Lung (tissue), 11 donors: ENCODE measurements at regions not wholly inside any gene's neighbourhood (a gene's known extent, or its start where the extent isn't known, plus 50 kb on each side); places are given as distances from the start of the nearest gene placed in this dataset.

Experiments
- ATAC-seq: fragments of 200-7000 bp; cut with Tn5 transposase; one replicate; pipeline ENCODE4 v1.9.1; 2020; ENCODE audit warnings: moderate number of reproducible peaks; ENCODE audit not compliant: insufficient read depth, low FRiP score
- DNase-seq, 3 donors: peaks; one replicate each; pipeline ENCODE4 v3.0.0-alpha.2; 2013 to 2017
- H3K27ac ChIP-seq, 2 donors: one replicate each; pipeline ENCODE4 v1.5.1; 2013; ENCODE audit warnings: mild to moderate bottlenecking in 2 of 2, moderate library complexity in 2 of 2, control low read depth in 1 of 2, inconsistent platforms in 1 of 2, low read depth in 1 of 2, low read length in 1 of 2
- H3K27me3 ChIP-seq, 3 donors: one replicate each; pipeline ENCODE4 v1.5.1; 2013; ENCODE audit warnings: low read length in 2 of 3; ENCODE audit not compliant: control insufficient read depth in 3 of 3, insufficient read depth in 3 of 3
- H3K36me3 ChIP-seq, 4 donors: one replicate each; pipeline ENCODE4 v1.5.1; 2013; ENCODE audit warnings: low read length in 4 of 4, mild to moderate bottlenecking in 1 of 4, moderate library complexity in 1 of 4; ENCODE audit not compliant: control insufficient read depth in 4 of 4, insufficient read depth in 4 of 4
- H3K4me1 ChIP-seq, 5 donors: one replicate each; pipeline ENCODE4 v1.5.1; 2013; ENCODE audit warnings: low read length in 5 of 5, mild to moderate bottlenecking in 2 of 5, moderate library complexity in 1 of 5; ENCODE audit not compliant: control insufficient read depth in 5 of 5, insufficient read depth in 5 of 5
- H3K4me3 ChIP-seq: one replicate; pipeline ENCODE4 v1.5.1; 2013; ENCODE audit warnings: mild to moderate bottlenecking, control low read depth, moderate library complexity
- H3K9ac ChIP-seq, 2 donors: one replicate each; pipeline ENCODE4 v1.5.1; 2013; ENCODE audit warnings: low read length in 2 of 2, control low read depth in 1 of 2; ENCODE audit not compliant: insufficient read depth in 1 of 2
- H3K9me3 ChIP-seq, 4 donors: one replicate each; pipeline ENCODE4 v1.5.1; 2013; ENCODE audit warnings: low read length in 3 of 4, mild to moderate bottlenecking in 1 of 4, moderate library complexity in 1 of 4; ENCODE audit not compliant: control insufficient read depth in 4 of 4, insufficient read depth in 3 of 4
- WGBS, 2 donors: extraction: QIAGEN DNeasy Blood & Tissue Kit; methylation state at CpG; one replicate each; pipeline ENCODE4 v1.1.7; 2013; 5-methylcytosine and 5-hydroxymethylcytosine counted together
- TF ChIP-seq, protein P1 (sequence below): IDR thresholded peaks from 2 replicates; pipeline ENCODE4 v1.5.1; 2012; ENCODE audit warnings: mild to moderate bottlenecking; ENCODE audit errors: control extremely low read depth, extremely low read depth
- donor health status: control.
- donor health status: control.
- donor health status: Bipolar disorder and iron deficiency.
- donor health status: healthy.
- donor health status: DM: yes; HTN: yes; CAD: no.

DNA sequence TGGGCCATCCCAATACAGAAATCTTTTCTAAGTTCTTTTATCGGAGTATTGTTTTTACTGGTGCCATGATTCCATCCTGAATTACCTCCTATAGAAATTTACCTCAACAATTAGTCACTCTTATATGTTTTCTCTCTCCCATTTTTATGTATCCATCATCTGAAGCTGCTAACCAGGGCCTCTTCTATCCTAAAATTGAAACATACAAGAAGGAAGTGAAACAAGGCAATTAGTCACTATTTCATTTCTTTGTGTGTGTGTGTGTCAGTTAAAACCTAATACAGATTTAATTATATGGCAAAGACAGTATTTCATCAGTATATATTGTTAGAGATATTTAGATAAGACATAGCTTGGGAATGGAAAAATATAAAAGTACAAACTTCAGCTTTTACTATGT, 148.4 kb upstream of the AHR start:
- no peaks in the 10 kb centered on the region for H3K36me3 ChIP-seq
- no peak overlapping the region for H3K9ac ChIP-seq
- H3K4me3 ChIP-seq, result no peak overlapping the region
- TF ChIP-seq, protein P1, sequence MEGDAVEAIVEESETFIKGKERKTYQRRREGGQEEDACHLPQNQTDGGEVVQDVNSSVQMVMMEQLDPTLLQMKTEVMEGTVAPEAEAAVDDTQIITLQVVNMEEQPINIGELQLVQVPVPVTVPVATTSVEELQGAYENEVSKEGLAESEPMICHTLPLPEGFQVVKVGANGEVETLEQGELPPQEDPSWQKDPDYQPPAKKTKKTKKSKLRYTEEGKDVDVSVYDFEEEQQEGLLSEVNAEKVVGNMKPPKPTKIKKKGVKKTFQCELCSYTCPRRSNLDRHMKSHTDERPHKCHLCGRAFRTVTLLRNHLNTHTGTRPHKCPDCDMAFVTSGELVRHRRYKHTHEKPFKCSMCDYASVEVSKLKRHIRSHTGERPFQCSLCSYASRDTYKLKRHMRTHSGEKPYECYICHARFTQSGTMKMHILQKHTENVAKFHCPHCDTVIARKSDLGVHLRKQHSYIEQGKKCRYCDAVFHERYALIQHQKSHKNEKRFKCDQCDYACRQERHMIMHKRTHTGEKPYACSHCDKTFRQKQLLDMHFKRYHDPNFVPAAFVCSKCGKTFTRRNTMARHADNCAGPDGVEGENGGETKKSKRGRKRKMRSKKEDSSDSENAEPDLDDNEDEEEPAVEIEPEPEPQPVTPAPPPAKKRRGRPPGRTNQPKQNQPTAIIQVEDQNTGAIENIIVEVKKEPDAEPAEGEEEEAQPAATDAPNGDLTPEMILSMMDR, result no peak
- 91 to 95% methylated on average over 1 of the region's 1 CpG for WGBS, 2 donors
- H3K4me1 ChIP-seq, result no peaks in the 10 kb centered on the region
- ATAC-seq, result no peak
- DNase-seq, result no peak
- H3K27ac ChIP-seq, result no peak overlapping the region
- no peaks in the 10 kb centered on the region for H3K27me3 ChIP-seq
- no peaks in the 10 kb centered on the region for H3K9me3 ChIP-seq

DNA sequence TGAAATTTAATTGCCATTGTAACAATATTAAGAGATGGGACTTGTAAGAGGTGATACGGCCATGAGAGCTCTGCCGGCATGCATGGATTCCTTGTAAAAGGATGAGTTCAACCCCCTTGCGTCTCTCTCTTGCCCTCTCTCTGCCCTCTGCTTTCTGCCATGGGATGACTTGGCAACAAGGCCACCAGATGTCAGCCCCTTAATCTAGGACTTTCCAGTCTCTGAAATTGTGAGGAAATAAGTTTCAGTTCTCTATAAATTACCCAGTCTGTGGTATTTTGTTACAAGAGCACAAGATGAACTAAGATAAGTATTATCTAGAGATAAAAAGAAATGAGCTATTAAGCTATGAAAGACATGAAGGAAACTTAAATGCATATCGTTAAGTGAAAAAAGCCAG, 145.7 kb upstream of the AHR start:
- H3K27ac ChIP-seq, result no peak overlapping the region
- no peak for DNase-seq
- TF ChIP-seq, protein P1, result no peak
- H3K4me1 ChIP-seq, result no peaks in the 10 kb centered on the region
- no peak overlapping the region for H3K4me3 ChIP-seq
- ATAC-seq, result peak; percentile 19
- no peaks in the 10 kb centered on the region for H3K36me3 ChIP-seq
- no peak overlapping the region for H3K9ac ChIP-seq
- 70 to 79% methylated on average over 4 of the region's 4 CpGs for WGBS, 2 donors
- no peaks in the 10 kb centered on the region for H3K9me3 ChIP-seq
- H3K27me3 ChIP-seq, result no peaks in the 10 kb centered on the region

DNA sequence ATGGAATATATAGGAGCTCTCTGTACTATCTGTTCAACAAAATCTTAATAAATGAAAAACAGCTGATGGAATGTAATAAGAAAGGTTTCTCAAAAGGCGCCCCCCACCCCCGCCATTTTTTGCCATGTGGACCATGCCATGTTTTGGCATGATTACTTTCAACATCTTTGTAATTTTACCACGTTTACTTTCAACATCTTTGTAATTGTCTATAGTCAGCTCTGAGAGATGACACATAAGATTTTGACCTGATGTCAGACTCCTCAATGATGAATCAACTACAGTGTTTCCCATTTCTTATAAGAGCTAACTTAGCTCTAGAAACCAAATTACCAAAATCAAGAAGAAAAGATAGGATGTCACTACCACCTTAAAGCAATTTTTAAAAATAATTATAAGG, 144.9 kb upstream of the AHR start:
- Histone ChIP-seq H3K36me3 (no peaks in the 10 kb centered on the region), H3K27me3 (no peaks in the 10 kb centered on the region), H3K9me3 (no peaks in the 10 kb centered on the region), H3K4me1 (no peaks in the 10 kb centered on the region), H3K9ac (no peak overlapping the region), H3K27ac (no peak overlapping the region), H3K4me3 (no peak overlapping the region)
- WGBS, 2 donors, result 79 to 86% methylated on average over 3 of the region's 3 CpGs
- TF ChIP-seq, protein P1, result no peak
- DNase-seq (no peak), ATAC-seq (no peak)

DNA sequence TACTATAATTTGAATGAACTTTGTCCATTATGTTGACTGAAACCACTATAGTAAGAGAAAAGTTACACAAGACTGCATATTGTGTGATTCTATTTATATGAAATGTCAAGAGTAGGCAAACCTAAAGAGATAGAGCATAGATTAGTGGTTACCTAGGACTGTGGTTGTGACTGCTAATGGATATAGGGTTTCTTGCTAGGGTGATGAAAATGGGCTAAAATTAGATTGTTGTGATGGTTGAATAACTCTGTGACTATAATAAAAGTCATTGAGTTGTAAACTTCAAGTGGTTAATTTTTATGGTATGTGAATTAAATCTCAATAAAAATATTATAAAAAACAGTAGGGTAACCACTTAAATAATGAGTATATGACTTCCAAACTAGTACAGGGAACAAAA, 142.9 kb upstream of the AHR start:
- Histone ChIP-seq H3K4me1 (no peaks in the 10 kb centered on the region), H3K9ac (no peak overlapping the region), H3K9me3 (no peaks in the 10 kb centered on the region), H3K27ac (no peak overlapping the region), H3K36me3 (no peaks in the 10 kb centered on the region), H3K4me3 (no peak overlapping the region), H3K27me3 (no peaks in the 10 kb centered on the region)
- TF ChIP-seq, protein P1, result no peak
- ATAC-seq (no peak), DNase-seq (no peak)
